GM23338 (cell line): ENCODE measurements at regions not wholly inside any gene's neighbourhood (a gene's known extent, or its start where the extent isn't known, plus 50 kb on each side); places are given as distances from the start of the nearest gene placed in this dataset.

ENCODE experiments used
- ATAC-seq: fragments of 200-7000 bp; cut with Tn5 transposase; 3 replicates; pipeline ENCODE4 v1.9.1; 2020
- DNase-seq: peaks from one replicate; pipeline ENCODE4 v3.0.0-alpha.2; 2015; ENCODE audit warnings: low spot score
- H2AFZ ChIP-seq: fragments of 200-600 bp; sonication (generic); 2 replicates; pipeline ENCODE4 v1.8.0; 2016; ENCODE audit warnings: antibody characterized with exemption, mild to moderate bottlenecking, moderate library complexity
- H3F3A ChIP-seq: fragments of 200-600 bp; sonication (generic); replicated peaks from 2 replicates; pipeline ENCODE4 v1.8.0; 2017; ENCODE audit warnings: antibody characterized with exemption, mixed run types, low read depth
- H3K27ac ChIP-seq: fragments of 200-600 bp; sonication (generic); 2 replicates; pipeline ENCODE4 v1.6.1; 2016; ENCODE audit warnings: low read depth
- H3K27me3 ChIP-seq: fragments of 200-600 bp; sonication (generic); 2 replicates; pipeline ENCODE4 v1.8.0; 2016; ENCODE audit warnings: mild to moderate bottlenecking, mixed run types, moderate library complexity; ENCODE audit not compliant: insufficient read depth
- H3K36me3 ChIP-seq: fragments of 200-600 bp; sonication (generic); 2 replicates; pipeline ENCODE4 v1.8.0; 2016; ENCODE audit warnings: mild to moderate bottlenecking; ENCODE audit not compliant: insufficient read depth
- H3K4me1 ChIP-seq: fragments of 200-600 bp; sonication (generic); 2 replicates; pipeline ENCODE4 v1.8.0; 2016; ENCODE audit warnings: mild to moderate bottlenecking, moderate library complexity; ENCODE audit not compliant: insufficient read depth
- H3K4me2 ChIP-seq: fragments of 200-600 bp; sonication (generic); 2 replicates; pipeline ENCODE4 v1.7.1; 2017; ENCODE audit warnings: mixed run types
- H3K4me3 ChIP-seq: fragments of 200-600 bp; sonication (generic); 2 replicates; pipeline ENCODE4 v1.6.1; 2016; ENCODE audit warnings: mixed run types
- H3K79me2 ChIP-seq: fragments of 200-600 bp; sonication (generic); replicated peaks from 2 replicates; pipeline ENCODE4 v1.8.0; 2017; ENCODE audit warnings: mild to moderate bottlenecking; ENCODE audit not compliant: insufficient read depth
- H3K9me2 ChIP-seq: fragments of 200-600 bp; sonication (generic); 2 replicates; pipeline ENCODE4 v1.8.0; 2017; ENCODE audit not compliant: insufficient read depth
- H4K20me1 ChIP-seq: fragments of 200-600 bp; sonication (generic); replicated peaks from 2 replicates; pipeline ENCODE4 v1.8.0; 2017; ENCODE audit warnings: mild to moderate bottlenecking; ENCODE audit not compliant: insufficient read depth
- H3K27ac Mint-ChIP-seq: 2 replicates; pipeline ENCODE4 v1.8.0; 2020; ENCODE audit warnings: inconsistent platforms, mild to moderate bottlenecking, moderate library complexity, mixed read lengths
- H3K27me3 Mint-ChIP-seq: 3 replicates; pipeline ENCODE4 v1.8.0; 2022; ENCODE audit warnings: low read depth, mild to moderate bottlenecking, moderate library complexity, mixed read lengths, inconsistent platforms; ENCODE audit not compliant: insufficient read depth, poor library complexity
- H3K36me3 Mint-ChIP-seq: 3 replicates; pipeline ENCODE4 v1.8.0; 2021; ENCODE audit warnings: low read depth, mild to moderate bottlenecking, inconsistent platforms, moderate library complexity, mixed read lengths
- H3K4me1 Mint-ChIP-seq: 3 replicates; pipeline ENCODE4 v1.8.0; 2020; ENCODE audit warnings: mild to moderate bottlenecking, inconsistent platforms, mixed read lengths
- H3K4me3 Mint-ChIP-seq: 3 replicates; pipeline ENCODE4 v1.8.0; 2021; ENCODE audit warnings: moderate library complexity, mild to moderate bottlenecking, inconsistent platforms, mixed read lengths
- H3K9me3 Mint-ChIP-seq: 3 replicates; pipeline ENCODE4 v1.8.0; 2020; ENCODE audit warnings: moderate library complexity, mild to moderate bottlenecking, inconsistent platforms, mixed read lengths
- CREB1 ChIP-seq: fragments of 250-450 bp; sonication (Bioruptor Pico); IDR thresholded peaks from 2 replicates; pipeline ENCODE4 v1.5.0; 2020; ENCODE audit warnings: low read depth, mild to moderate bottlenecking, moderate library complexity
- CTCF ChIP-seq, 2 experiments: fragments of 200-600 bp in 1 of 2; sonication (generic) in 1 of 2; conservative IDR thresholded peaks; 2 replicates each; pipeline versions ENCODE4 v1.5.1 to v1.6.1; 2016 to 2017; ENCODE audit warnings: antibody characterized with exemption in 2 of 2, low read depth in 2 of 2, mild to moderate bottlenecking in 2 of 2, moderate library complexity in 1 of 2
- ETS1 ChIP-seq: IDR thresholded peaks from 2 replicates; pipeline ENCODE4 v1.6.1; 2016; ENCODE audit warnings: antibody characterized with exemption
- EZH2 ChIP-seq: fragments of 200-600 bp; sonication (generic); IDR thresholded peaks from one replicate; pipeline ENCODE4 v1.8.0; 2017; ENCODE audit warnings: antibody characterized with exemption, mild to moderate bottlenecking, low read depth; ENCODE audit not compliant: unreplicated experiment
- POLR2AphosphoS5 ChIP-seq: IDR thresholded peaks from 2 replicates; pipeline ENCODE4 v1.6.1; 2016; ENCODE audit warnings: antibody characterized with exemption, low read depth
- REST ChIP-seq: IDR thresholded peaks from one replicate; pipeline ENCODE4 v1.6.1; 2018; ENCODE audit warnings: antibody characterized with exemption; ENCODE audit not compliant: unreplicated experiment
- STAT1 ChIP-seq: IDR thresholded peaks from one replicate; pipeline ENCODE4 v1.6.1; 2016; ENCODE audit warnings: antibody characterized with exemption; ENCODE audit not compliant: unreplicated experiment
- ZNF114 ChIP-seq: fragments of 250-450 bp; sonication (Bioruptor Pico); IDR thresholded peaks from 2 replicates; pipeline ENCODE4 v1.5.0; 2020; ENCODE audit warnings: mild to moderate bottlenecking, moderate library complexity
- ZNF331 ChIP-seq: fragments of 250-450 bp; sonication (Bioruptor Pico); IDR thresholded peaks from 2 replicates; pipeline ENCODE4 v1.5.0; 2020; ENCODE audit warnings: low read depth, mild to moderate bottlenecking, moderate library complexity
- ZNF462 ChIP-seq: fragments of 250-450 bp; sonication (Bioruptor Pico); IDR thresholded peaks from 2 replicates; pipeline ENCODE4 v1.5.0; 2020; ENCODE audit warnings: mild to moderate bottlenecking, moderate library complexity

GRCh38 chr13:33480561-33480960 lies 195.0 kb upstream of the STARD13 start:
- Histone ChIP-seq H4K20me1 (no peaks in the 10 kb centered on the region), H3F3A (no peaks in the 10 kb centered on the region), H3K4me2 (no peak overlapping the region), H3K27ac (no peak overlapping the region), H2AFZ (no peak overlapping the region), H3K9me2 (peaks cover 8% of the 10 kb centered on the region), H3K27me3 (no peaks in the 10 kb centered on the region), H3K4me1 (no peaks in the 10 kb centered on the region), H3K4me3 (no peak overlapping the region), H3K36me3 (no peaks in the 10 kb centered on the region; the same call in 1 of the 2 replicates), H3K79me2 (no peaks in the 10 kb centered on the region)
- Mint-ChIP-seq H3K27me3 (no peaks in the 10 kb centered on the region), H3K9me3 (peaks cover 25% of the 10 kb centered on the region), H3K4me3 (no peak overlapping the region), H3K27ac (no peak overlapping the region), H3K4me1 (no peaks in the 10 kb centered on the region), H3K36me3 (peaks cover 19% of the 10 kb centered on the region)
- ATAC-seq: no peak
- no peak for DNase-seq
- TF ChIP-seq ZNF114 (no peak), EZH2 (no peak), CTCF (conservative IDR thresholded peaks at IDR 0.05; ENCODE audit: low read depth in 2 of 2) (no peak), ETS1 (no peak), CREB1 (CRISPR knock-in tag) (no peak), REST (no peak), ZNF331 (CRISPR knock-in tag) (no peak), STAT1 (no peak), ZNF462 (CRISPR knock-in tag) (no peak), POLR2AphosphoS5 (no peak)
